ENCODE measurements at regions not wholly inside any gene's neighbourhood (a gene's known extent, or its start where the extent isn't known, plus 50 kb on each side); places are given as distances from the start of the nearest gene placed in this dataset.

- TF ChIP-seq CTCF (conservative IDR thresholded peaks at IDR 0.05; ENCODE audit: low read depth, low read length) (no peak), POLR2A (IDR thresholded peaks at IDR 0.05; ENCODE audit: low read depth, low read length) (no peak), MXI1 (IDR thresholded peaks at IDR 0.05; ENCODE audit: borderline replicate concordance, low read depth, low read length) (no peak), CEBPB (IDR thresholded peaks at IDR 0.05; ENCODE audit: low read depth, low read length) (0 out of 2 replicates have a peak, but pooled peaks have one; percentile 31), MAZ (IDR thresholded peaks at IDR 0.05; ENCODE audit: borderline replicate concordance, low read depth, low read length) (no peak), SMC3 (IDR thresholded peaks at IDR 0.05; ENCODE audit: low read depth, low read length) (no peak), ELK1 (IDR thresholded peaks at IDR 0.05; ENCODE audit: borderline replicate concordance, low read depth, low read length) (no peak), RFX5 (IDR thresholded peaks at IDR 0.05; ENCODE audit: low read depth, low read length) (no peak), RCOR1 (IDR thresholded peaks at IDR 0.05; ENCODE audit: insufficient replicate concordance, low read length) (no peak), RAD21 (IDR thresholded peaks at IDR 0.05; ENCODE audit: low read length) (no peak)
Measured at GRCh38 chr3:87084868-87085267, 93.9 kb upstream of the VGLL3 start.
